ENCODE measurements at regions not wholly inside any gene's neighbourhood (a gene's known extent, or its start where the extent isn't known, plus 50 kb on each side); places are given as distances from the start of the nearest gene placed in this dataset.

DNA sequence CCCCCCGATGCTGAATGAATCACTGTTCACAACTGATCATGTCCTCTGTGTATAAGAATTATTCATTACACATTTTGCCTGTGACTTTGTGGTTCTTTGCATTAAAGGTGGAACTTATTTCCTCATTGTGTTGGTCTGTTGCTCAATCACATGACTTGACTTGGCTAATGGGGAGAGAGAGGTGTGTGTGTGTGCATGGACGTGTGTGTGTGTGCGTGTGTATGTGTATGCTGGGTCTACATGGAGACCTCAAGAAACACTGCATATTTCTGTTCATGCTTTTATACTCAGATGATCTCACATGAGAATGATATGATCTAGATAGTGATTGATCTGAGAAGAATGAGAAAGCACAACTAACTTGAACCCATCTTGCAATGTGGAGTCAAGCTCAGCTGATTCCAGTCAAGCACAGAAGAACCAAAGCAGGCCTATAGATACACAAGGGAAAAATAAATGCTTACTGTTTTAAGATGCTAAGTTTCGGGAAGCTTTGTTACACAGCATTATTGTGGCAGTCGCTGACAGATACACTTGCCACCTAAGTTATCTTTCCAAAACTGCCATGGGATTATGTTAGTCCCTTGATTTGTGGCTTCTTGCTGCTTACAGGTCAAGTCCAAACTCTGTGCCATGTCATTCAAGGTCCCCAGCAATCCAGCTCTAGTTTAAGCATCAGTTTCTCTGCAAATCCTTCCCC is 167.9 kb upstream of the ZFHX3 start:
- no peak overlapping the region for H3K9ac ChIP-seq (ENCODE audit: low read length)
- no peak overlapping the region for H3K4me3 ChIP-seq (ENCODE audit: low read length)
- CTCF ChIA-PET = no interaction called here
- no peak overlapping the region for H3K4me2 ChIP-seq (ENCODE audit: low read length)
- H3K36me3 ChIP-seq (ENCODE audit: low read depth, low read length) = no peaks in the 10 kb centered on the region
- H3F3A ChIP-seq (ENCODE audit: low read length, unreplicated experiment) = no peaks in the 10 kb centered on the region
- H4K20me1 ChIP-seq (ENCODE audit: low read length) = no peaks in the 10 kb centered on the region
- no TSS peak for BruUV-seq (replicated peaks)
- no peaks in the 10 kb centered on the region; the same call in 1 of the 2 replicates for H3K4me1 ChIP-seq (ENCODE audit: insufficient read depth, low read length)
- H3K9me2 ChIP-seq (replicated peaks; ENCODE audit: low read length) = no peaks in the 10 kb centered on the region
- POLR2A ChIA-PET (ENCODE audit: unreplicated experiment) = no interaction called here
- TF ChIP-seq EZH2 (IDR thresholded peaks at IDR 0.05; ENCODE audit: low read length, unreplicated experiment) = no peak
- TF ChIP-seq, protein P1, sequence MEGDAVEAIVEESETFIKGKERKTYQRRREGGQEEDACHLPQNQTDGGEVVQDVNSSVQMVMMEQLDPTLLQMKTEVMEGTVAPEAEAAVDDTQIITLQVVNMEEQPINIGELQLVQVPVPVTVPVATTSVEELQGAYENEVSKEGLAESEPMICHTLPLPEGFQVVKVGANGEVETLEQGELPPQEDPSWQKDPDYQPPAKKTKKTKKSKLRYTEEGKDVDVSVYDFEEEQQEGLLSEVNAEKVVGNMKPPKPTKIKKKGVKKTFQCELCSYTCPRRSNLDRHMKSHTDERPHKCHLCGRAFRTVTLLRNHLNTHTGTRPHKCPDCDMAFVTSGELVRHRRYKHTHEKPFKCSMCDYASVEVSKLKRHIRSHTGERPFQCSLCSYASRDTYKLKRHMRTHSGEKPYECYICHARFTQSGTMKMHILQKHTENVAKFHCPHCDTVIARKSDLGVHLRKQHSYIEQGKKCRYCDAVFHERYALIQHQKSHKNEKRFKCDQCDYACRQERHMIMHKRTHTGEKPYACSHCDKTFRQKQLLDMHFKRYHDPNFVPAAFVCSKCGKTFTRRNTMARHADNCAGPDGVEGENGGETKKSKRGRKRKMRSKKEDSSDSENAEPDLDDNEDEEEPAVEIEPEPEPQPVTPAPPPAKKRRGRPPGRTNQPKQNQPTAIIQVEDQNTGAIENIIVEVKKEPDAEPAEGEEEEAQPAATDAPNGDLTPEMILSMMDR (conservative IDR thresholded peaks at IDR 0.05; ENCODE audit: low read depth, low read length) = no peak
- TF ChIP-seq EZH2phosphoT487 (IDR thresholded peaks at IDR 0.05; ENCODE audit: borderline replicate concordance, low read length) = no peak
- H3K9me3 ChIP-seq (ENCODE audit: low read length) = no peaks in the 10 kb centered on the region
- H3K79me2 ChIP-seq (ENCODE audit: low read length) = no peaks in the 10 kb centered on the region
- no peaks in the 10 kb centered on the region for H3K27me3 ChIP-seq (ENCODE audit: low read length)
- intact Hi-C loops (cut with micrococcal nuclease) = no loop called here
- no peak overlapping the region for H2AFZ ChIP-seq (ENCODE audit: low read length)
- DNase-seq (no peak), ATAC-seq (no peak)
- no peak overlapping the region for H3K27ac ChIP-seq (ENCODE audit: low read length)

DNA sequence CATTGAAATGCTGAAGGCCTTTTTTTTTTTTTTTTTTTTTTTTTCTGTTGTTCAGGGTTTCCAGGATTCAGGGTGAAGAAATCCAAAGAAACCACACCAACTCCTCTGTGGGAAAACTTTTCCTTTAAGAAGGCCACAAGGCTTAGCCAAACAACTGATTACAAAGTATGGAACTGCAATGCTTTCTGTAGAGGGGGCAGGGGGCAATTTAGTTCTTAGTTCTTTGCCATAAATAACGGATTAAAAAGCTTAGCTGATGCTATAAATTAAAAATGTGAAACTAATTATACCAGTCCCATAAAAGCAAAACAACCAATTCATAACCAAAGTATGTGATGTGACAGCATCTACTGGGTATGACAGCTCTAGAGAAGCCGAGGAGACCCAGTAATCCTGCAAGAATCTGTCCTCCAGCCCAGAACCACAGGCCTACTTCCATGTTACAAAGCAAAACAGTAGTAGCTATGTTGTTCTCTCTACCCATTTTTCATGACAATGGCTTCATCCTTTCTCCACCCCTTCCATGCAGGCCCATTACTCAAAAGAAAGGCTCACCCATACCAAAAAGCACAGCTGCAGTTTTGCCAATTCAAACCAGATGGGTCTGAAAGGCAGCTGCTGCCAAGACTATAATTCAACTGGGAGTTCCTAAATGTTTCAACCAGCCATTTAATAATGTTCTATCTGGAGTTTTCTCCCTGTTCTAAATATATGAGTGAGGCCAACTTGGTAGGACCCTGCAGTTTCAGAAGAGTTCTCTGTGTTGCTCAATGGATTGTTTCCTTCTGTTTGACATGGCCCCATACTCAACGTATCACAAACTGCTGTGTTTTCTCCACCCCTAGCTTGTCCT is 167.1 kb upstream of the ZFHX3 start:
- BruUV-seq (replicated peaks) = no TSS peak
- Histone ChIP-seq H4K20me1 (ENCODE audit: low read length) (no peaks in the 10 kb centered on the region), H3K9me3 (ENCODE audit: low read length) (no peaks in the 10 kb centered on the region), H3K36me3 (ENCODE audit: low read depth, low read length) (no peaks in the 10 kb centered on the region), H3K4me1 (ENCODE audit: insufficient read depth, low read length) (no peaks in the 10 kb centered on the region; the same call in 1 of the 2 replicates), H3K27me3 (ENCODE audit: low read length) (no peaks in the 10 kb centered on the region), H3K4me3 (ENCODE audit: low read length) (no peak overlapping the region), H3K27ac (ENCODE audit: low read length) (no peak overlapping the region), H3K4me2 (ENCODE audit: low read length) (no peak overlapping the region), H3K9ac (ENCODE audit: low read length) (no peak overlapping the region), H2AFZ (ENCODE audit: low read length) (no peak overlapping the region), H3F3A (ENCODE audit: low read length, unreplicated experiment) (no peaks in the 10 kb centered on the region), H3K79me2 (ENCODE audit: low read length) (no peaks in the 10 kb centered on the region), H3K9me2 (replicated peaks; ENCODE audit: low read length) (no peaks in the 10 kb centered on the region)
- POLR2A ChIA-PET (ENCODE audit: unreplicated experiment) = no interaction called here
- CTCF ChIA-PET = no interaction called here
- DNase-seq (no peak), ATAC-seq (no peak)
- intact Hi-C loops (cut with micrococcal nuclease) = no loop called here
- TF ChIP-seq EZH2phosphoT487 (IDR thresholded peaks at IDR 0.05; ENCODE audit: borderline replicate concordance, low read length) (no peak), EZH2 (IDR thresholded peaks at IDR 0.05; ENCODE audit: low read length, unreplicated experiment) (no peak)
- TF ChIP-seq, protein P1 (conservative IDR thresholded peaks at IDR 0.05; ENCODE audit: low read depth, low read length) = no peak

Measured in PC-3 (cell line).